GM18511 (cell line): ENCODE measurements at regions not wholly inside any gene's neighbourhood (a gene's known extent, or its start where the extent isn't known, plus 50 kb on each side); places are given as distances from the start of the nearest gene placed in this dataset.

Experiments
- ATAC-seq: cut with Tn5 transposase; IDR thresholded peaks from one replicate; pipeline ENCODE4 v1.9.1; 2021; ENCODE audit warnings: mild to moderate bottlenecking, moderate library complexity; ENCODE audit not compliant: unreplicated experiment

DNA sequence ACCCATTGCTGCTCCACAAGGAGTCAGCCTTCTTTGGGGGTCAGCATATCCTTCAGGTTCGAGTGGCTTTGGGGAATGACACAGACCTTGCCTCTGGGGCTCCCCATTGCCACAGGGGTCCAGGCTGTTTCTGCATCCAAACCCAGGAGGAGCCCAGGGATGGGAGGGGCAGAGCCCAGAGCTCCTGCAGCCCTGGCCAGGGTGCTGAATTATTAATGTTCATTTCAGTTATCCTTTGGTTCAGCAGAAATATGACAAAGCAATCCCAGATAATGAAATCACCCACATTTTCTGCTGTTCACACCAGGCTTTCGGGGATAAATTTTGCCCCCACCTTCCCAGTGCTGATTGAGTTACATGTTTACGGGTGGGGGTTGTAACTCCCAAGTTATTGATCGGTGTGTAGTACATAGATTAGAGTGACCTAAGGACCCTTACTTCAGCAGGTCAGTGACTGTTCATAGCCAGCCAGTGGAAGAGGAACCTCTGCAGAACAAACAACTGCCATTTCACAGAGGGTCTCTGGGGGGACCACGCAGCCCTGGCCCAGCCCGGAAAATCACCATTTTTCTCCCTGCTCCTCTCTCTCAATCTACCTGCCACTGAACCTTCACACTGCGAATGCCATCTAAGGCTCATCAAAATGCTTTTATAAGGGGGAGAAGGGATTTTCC, 240.3 kb upstream of the N4BP1 start:
- no peak for ATAC-seq

- no peak for ATAC-seq
These were observed 236.3 kb upstream of the N4BP1 start for GRCh38 chr16:48846277-48846676.

- ATAC-seq = no peak
These were observed 235.3 kb upstream of the N4BP1 start for GRCh38 chr16:48845261-48845660.

- no peak for ATAC-seq
These were observed 228.4 kb upstream of the N4BP1 start for GRCh38 chr16:48838349-48838748.

- ATAC-seq = no peak
These were observed 226.7 kb upstream of the N4BP1 start for GRCh38 chr16:48836636-48837035.

DNA sequence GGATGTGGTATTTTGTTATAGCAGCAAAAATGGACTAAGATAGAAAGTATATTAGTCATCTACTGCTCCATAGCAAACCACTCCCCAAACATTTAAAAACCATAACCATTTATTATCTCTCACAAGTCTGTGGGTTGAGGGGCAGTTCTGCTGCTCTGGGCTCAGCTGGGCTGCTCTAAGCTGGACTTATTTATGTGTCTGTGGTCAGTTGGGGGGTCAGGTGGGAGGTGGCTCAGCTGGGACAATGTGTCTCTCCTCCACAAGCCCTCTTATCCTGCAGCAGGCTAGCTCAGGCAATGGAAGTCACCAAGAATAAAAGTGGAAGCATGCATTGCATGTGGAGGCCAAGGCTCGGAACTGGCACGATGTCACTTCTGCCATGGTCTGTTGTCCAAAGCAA, 226.1 kb upstream of the N4BP1 start:
- no peak for ATAC-seq

GRCh38 chr16:48834576-48834975, 224.6 kb upstream of the N4BP1 start:
- no peak for ATAC-seq

DNA sequence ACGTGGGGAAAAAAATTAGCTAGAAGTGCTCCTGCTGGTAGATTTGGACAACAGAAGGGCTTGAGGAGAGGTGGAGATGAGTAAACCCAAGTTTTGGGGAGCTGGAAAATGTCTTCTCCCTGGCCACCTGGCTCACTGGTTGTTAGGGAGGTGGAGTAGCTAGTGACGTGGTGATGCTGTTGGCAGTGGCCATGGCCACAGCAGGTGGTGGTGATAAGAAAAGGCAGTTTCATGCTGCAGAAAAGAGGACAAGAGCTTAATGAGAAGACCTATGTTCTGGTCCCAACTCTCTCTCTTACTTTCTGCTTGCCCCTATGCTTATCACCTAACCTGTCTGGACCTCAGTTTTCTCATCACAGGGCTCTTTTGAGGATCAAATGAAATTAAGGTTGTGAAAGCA, 223.5 kb upstream of the N4BP1 start:
- no peak for ATAC-seq

GRCh38 chr16:48831076-48831722, 221.2 kb upstream of the N4BP1 start:
- no peak for ATAC-seq

- no peak for ATAC-seq
These were observed 219.6 kb upstream of the N4BP1 start for GRCh38 chr16:48829336-48830310.

DNA sequence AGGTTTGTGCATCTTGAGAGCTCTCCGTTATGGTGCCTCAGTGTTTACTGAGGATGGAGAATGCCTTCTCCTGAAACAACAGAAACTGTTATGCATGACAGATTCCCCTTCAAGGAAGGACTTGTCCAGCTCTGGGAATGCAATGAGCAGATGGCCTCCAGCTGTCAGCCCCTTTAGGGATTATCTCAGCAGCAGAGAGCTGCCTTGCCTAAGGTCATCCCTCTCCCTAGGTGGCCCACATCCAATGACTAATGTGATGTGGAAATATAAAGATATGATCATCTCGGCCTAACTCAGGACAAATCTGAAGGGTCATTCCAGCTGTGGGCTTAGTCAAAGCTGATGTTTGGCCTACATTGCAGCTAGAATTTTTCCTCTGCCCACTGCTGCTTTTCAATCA, 214.3 kb upstream of the N4BP1 start:
- no peak for ATAC-seq

- no peak for ATAC-seq
These were observed 212.5 kb upstream of the N4BP1 start for GRCh38 chr16:48822431-48822830.

DNA sequence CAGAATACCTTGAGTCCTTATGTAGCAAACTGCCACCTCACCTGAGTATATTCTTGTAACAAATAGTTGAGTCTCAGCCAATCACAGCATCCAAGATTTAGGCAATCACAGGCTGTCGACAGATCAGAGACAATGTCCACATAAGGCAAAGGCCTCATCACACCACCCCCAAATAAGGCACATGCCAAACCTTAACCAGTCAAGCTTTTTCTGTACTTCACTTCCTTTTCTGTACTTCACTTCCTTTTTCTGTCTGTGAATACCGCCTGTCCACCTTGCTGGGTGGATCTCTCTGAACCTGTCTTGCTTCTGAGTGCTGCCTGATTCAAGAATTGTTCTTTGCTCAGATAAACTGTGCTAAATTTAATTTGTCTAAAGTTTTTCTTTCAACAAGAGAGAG, 210.4 kb upstream of the N4BP1 start:
- ATAC-seq = no peak

DNA sequence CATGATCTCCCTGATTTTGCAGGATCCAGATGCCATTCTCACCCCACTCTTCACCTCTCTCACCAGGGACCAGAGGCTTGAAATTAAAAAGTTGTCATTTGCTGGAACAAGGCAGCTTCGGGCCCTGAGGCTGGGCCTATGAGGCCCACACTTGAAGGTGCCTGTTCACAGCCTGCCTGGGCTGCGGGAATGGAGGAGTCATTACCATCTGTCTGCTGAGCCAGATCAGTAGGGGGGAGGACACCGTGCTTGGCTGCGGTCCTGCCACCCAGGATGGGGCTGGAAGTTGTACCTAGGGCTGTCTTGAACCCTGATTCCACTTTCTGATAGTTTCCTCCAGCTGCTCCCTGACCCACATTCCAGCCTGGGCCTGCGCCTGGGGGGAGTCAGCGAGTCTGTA, 208.3 kb upstream of the N4BP1 start:
- ATAC-seq = no peak

GRCh38 chr16:48817032-48817431, 207.1 kb upstream of the N4BP1 start:
- no peak for ATAC-seq

- ATAC-seq = no peak
These were observed 206.4 kb upstream of the N4BP1 start for GRCh38 chr16:48816393-48816792.

GRCh38 chr16:48814994-48815393, 205.0 kb upstream of the N4BP1 start:
- no peak for ATAC-seq

- ATAC-seq = no peak
These were observed 203.5 kb upstream of the N4BP1 start for GRCh38 chr16:48813485-48813884.

DNA sequence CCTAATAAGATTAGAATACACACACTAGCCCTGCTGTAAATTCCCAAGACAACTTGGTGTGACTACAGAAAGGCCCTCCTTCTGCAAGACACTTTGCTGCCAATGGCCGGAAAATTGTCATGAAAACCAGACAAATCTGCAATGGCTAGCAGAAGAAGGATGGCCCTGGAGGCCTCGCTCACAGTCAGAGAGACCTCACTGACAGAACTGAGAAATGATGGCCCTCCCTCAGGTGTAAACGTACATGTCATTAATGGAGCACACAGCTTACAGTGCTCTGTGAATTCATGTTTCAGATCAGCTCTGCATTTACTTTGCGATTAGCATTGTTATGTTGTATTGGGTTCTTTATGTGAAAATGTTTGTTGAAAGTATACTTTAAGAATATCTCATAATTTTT, 202.9 kb upstream of the N4BP1 start:
- ATAC-seq = no peak

- no peak for ATAC-seq
These were observed 201.5 kb upstream of the N4BP1 start for GRCh38 chr16:48811478-48811877.

- ATAC-seq = no peak
These were observed 200.9 kb upstream of the N4BP1 start for GRCh38 chr16:48810803-48811453.
